HG03378 (cell line): ENCODE measurements at regions not wholly inside any gene's neighbourhood (a gene's known extent, or its start where the extent isn't known, plus 50 kb on each side); places are given as distances from the start of the nearest gene placed in this dataset.
A peak's percentile ranks its signal among the peaks of the same experiment; 100 is the strongest.

Experiments used
- ATAC-seq: cut with Tn5 transposase; IDR thresholded peaks from one replicate; pipeline ENCODE4 v1.9.1; 2021; ENCODE audit warnings: mild to moderate bottlenecking, moderate library complexity; ENCODE audit not compliant: unreplicated experiment

DNA sequence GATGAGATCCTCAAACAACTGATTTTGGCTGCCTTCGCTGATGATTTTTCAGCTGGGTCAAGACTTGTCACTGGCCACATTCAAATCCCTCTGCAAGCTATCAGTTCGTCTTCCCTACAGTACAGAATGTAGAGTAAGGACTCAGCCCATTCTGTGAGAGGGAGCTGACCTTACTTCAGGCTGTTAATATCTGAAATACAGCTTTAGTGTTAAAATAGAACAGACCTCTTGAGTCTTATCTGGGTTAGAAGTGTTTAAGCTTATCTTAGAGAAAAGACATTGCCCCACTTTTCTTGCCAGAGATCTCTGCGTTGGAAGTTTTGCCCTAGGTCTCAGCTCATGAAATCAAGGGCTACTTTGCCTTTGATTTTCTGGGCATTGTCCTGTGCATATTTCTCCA lies 383.4 kb upstream of the LARGE1 start:
- ATAC-seq: no peak

GRCh38 chr22:34306361-34306760 lies 386.1 kb upstream of the LARGE1 start:
- no peak for ATAC-seq

GRCh38 chr22:34308101-34308500 lies 387.8 kb upstream of the LARGE1 start:
- no peak for ATAC-seq

DNA sequence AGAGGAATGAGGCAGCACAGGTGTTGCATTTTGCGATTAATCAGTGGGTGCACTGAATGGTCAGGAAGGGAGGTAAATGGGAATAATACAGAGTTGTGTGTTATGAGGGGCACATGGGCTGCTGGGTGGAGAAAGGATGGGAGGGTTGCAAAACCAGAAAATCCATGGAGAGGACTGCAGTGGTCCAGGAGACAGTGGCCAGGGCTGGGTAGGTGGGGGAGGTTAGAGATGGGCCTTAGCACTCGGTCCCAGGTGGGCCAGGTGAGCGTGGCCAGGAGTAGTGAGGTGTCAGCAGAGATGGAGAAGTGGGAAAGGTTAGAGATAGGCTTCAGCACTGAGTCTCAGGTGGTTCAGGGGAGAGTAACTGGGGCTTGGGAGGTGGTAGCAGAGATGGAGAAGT lies 399.1 kb upstream of the LARGE1 start:
- ATAC-seq: no peak

- ATAC-seq: no peak
These were observed 404.5 kb upstream of the LARGE1 start for GRCh38 chr22:34324763-34325162.

- no peak for ATAC-seq
These were observed 406.6 kb upstream of the LARGE1 start for GRCh38 chr22:34326901-34327300.

GRCh38 chr22:34330432-34330831 lies 410.2 kb upstream of the LARGE1 start:
- ATAC-seq: no peak

DNA sequence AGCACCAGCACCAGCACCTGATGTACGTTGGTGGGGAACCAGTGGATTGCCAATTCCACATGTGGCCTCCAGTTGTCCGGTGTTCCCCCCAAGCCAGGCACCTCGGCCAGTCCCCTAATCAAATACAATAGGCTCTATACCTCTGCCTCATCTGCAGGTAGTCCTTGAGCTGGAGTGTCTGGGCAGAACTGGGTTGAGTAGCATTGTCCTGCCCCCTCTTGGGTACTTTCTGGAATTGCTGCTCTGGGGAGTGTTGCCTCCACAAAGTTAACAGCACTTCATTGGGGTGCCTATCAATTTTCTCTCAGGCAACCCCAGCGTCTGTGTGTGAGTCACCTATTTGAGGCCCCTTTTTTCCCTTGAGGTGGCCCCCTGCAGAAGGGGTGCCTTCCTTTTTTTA lies 413.0 kb upstream of the LARGE1 start:
- ATAC-seq: no peak

DNA sequence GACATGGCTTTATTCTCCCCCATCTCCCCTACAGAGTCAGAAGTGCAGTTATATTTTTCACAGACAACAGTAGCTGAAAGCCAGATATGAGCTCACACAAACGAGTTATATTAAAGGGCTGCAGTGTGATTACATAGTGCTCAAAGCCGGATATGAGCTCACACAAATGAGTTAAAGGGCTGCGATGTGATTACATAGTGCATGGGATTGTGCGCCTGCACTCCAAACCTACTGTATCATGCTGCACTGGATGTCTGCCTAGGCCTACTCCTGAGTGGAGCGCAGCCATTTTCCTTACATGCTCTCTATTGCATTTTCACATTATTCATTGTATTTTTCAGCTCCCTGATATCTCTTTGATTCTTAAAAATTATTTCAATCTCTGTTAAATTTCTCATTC lies 414.6 kb upstream of the LARGE1 start:
- ATAC-seq: no peak

DNA sequence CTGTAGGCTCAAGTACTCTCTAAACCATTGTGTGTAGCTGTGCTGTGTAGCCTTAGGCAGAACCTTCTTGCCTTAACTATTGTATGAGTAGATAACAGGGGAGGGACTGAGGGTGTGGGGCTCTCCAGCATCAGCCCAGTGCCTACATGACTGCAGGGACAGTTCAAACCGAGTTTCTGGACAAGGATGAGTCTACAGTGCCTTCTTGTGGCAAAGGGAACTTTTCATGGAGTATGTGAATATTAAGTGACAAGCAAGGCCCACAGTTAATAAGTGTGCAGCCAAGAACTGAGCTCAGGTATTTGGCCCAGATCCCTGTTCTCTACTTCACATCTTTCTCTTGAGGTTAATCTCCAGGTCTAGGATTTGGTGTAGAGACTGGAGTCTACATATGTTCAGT lies 424.4 kb upstream of the LARGE1 start:
- ATAC-seq: no peak

DNA sequence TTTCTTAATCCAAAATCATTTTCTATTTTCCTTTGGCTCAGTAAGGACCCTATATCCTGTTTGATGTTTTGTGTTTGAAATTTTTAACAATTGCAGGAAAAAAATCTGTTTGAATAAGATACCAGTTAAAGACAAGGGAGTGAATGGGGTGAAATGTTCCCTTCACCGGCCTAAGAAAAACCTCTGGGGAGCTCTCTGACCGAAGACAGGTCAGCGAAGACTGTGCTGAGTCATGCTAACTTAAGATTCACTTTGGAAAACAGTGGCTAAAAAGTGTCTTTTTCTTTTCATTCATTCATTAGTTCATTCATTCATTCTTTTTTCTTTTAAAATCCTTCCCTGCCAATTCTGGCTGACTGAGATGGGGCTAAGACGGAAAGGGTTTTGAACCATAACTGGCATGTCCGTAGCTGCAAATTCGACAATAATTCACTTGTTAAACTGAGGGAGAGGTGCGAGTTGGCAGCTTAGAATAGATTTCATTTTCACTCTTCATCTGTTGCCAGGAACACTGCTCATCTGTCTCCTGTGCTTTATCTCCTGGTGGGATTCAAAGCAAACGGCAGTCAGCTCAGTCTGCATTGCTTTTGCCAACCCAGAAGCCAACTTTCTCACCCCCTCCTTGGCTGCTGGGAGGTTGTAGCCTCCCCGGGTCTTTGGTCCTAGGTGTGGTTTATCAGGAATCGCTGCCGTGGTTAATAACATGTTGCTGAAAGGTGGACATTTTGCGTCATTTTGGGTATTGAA lies 434.0 kb upstream of the LARGE1 start:
- ATAC-seq: no peak

- no peak for ATAC-seq
These were observed 436.2 kb upstream of the LARGE1 start for GRCh38 chr22:34356481-34356880.

- no peak for ATAC-seq
These were observed 450.4 kb upstream of the LARGE1 start for GRCh38 chr22:34370711-34371110.

DNA sequence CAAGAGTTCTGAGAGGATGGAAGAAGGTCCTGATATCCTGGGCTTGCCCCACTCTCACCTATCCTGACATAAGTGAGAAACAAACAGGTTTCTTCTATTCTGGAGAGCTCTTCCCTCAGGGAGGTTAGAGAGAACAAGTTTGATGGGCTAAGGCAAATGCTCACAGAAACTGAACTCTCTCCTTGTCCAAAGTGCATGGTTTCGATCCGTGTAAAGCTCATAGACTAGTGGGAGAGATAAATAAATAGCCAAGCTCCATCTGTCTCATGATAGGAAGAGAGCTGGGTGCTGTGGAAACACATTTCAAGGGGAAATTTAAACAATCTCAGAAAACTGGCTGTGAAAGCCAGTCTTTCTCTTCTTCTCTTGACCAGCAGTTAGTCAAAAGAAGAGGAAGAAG lies 459.5 kb upstream of the LARGE1 start:
- no peak for ATAC-seq

DNA sequence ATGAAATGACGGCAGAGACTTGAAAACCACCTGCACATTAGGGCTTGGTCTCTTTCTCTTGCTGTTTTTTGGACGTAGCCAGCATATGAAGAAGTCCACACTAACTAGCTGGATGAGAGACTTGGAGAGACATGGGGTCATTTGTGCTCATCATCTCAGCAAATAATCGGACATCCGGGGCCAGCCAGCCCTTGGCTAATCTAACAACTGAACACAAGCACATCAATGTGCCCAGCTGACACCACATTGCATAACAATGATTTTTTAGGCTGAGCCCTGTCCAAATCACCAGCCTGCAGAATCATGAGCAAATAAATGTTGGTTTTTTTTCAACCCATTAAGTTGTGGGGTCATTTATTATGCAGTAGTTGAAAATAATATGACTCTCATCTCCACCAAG lies 460.3 kb upstream of the LARGE1 start:
- no peak for ATAC-seq

DNA sequence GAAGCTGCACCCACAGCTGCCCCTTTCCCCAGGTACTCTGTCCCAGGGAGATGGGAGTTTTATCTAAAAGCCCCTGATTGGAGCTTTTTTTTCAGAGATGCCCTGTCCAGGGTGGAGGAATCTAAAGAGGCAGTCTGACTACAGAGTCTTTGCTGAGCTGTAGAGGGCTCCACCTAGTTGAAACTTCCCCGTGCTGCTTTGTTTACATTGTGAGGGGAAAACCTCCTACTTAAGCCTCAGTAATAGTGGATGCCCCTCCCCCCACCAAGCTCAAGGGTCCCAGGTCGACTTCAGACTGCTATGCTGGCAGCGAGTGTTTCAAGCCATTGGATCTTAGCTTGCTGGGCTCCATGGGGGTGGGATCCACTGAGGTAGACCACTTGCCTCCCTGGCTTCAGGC lies 470.1 kb upstream of the LARGE1 start:
- no peak for ATAC-seq

- ATAC-seq: no peak
These were observed 475.1 kb upstream of the LARGE1 start for GRCh38 chr22:34395370-34395769.

DNA sequence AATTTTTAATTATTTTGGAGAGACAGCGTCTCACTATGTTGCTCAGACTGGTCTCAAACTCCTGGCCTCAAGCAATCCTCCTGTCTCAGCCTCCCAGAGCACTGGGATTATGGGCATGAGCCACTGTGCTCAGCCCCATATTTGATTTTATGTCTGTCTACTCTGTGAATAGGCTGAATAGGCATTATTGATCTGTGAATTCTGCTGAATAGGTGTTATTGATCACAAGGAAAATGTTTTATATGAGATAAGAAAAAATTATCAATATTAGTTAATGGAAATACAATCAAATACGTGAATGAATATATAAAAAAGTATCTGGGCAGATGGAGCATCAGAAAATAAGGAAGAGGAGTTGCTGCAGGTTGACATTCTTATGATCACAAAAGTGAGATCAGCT lies 483.4 kb upstream of the LARGE1 start:
- ATAC-seq: no peak

GRCh38 chr22:34410111-34410510 lies 489.8 kb upstream of the LARGE1 start:
- ATAC-seq: no peak

- ATAC-seq: peak; percentile 58
These were observed 494.5 kb upstream of the LARGE1 start for GRCh38 chr22:34414467-34415440.

GRCh38 chr22:34416022-34416860 lies 496.0 kb upstream of the LARGE1 start:
- ATAC-seq: no peak
